ENCODE measurements at regions not wholly inside any gene's neighbourhood (a gene's known extent, or its start where the extent isn't known, plus 50 kb on each side); places are given as distances from the start of the nearest gene placed in this dataset.
"Not testable (repeated sequence)": the region's sequence is repeated elsewhere in the genome, so short reads cannot be mapped to it uniquely, and the experiment has no call there.

- no peak for DNase-seq
These were observed 138.7 kb upstream of the ZC3H12C start for GRCh38 chr11:109954534-109954933.

- no peak for DNase-seq
These were observed 136.9 kb upstream of the ZC3H12C start for GRCh38 chr11:109956124-109956793.

DNA sequence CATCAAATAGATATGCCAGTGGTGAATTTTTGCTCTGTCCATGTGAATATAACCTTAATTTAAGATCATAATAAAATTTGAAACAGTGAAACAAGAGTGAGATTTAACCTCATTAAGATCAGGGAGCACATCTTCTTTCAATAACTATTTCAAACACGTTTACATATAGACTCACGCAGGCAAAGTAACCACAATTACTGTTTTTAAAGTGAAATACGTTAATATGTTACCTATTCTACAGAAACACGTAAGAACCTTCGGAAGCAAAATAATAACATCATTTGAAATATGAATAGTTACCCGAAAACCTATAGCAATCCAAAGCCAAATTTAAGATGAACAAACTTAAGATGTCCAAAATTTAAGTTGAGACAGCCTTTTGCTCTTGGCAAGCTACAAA is 136.2 kb upstream of the ZC3H12C start:
- no peak for DNase-seq

- DNase-seq: no peak
These were observed 135.6 kb upstream of the ZC3H12C start for GRCh38 chr11:109957601-109958000.

- DNase-seq: no peak
These were observed 134.9 kb upstream of the ZC3H12C start for GRCh38 chr11:109958131-109958820.

DNA sequence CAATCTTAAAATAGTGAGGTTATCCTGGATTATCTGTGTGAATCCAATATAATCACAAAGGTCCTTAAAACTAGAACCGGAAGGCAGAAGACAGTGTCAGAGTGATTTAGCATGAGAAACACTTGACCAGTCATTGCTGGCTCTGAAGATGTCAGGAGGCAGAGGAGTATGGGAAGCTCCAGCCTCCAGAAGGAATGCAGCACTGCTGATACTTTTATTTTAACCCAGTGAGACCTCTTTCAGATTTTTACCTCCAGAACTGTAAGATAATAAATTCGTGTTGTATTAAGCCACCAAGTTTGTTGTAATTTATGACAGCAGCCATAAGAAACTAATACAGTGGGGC is 134.4 kb upstream of the ZC3H12C start:
- no peak for DNase-seq

GRCh38 chr11:109960831-109961230 is 132.4 kb upstream of the ZC3H12C start:
- DNase-seq: no peak

GRCh38 chr11:109961261-109961660 is 131.9 kb upstream of the ZC3H12C start:
- no peak for DNase-seq

- DNase-seq: no peak
These were observed 130.1 kb upstream of the ZC3H12C start for GRCh38 chr11:109963101-109963500.

DNA sequence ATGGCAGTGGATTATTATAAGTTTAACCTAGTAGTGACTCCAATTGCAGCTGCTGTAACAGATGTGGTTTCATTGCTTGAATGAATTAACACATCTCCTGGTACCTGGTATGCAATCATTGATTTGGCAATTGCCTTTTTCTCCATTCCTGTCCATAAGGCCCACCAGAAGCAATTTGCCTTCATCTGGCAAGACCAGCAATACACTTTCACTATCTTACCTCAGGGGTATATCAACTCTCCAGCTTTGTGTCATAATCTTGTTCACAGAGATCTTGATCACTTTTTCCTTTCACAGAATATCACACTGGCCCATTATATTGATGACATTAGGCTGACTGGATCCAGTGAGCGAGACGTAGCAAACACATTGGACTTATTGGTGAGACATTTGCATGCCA is 128.7 kb upstream of the ZC3H12C start:
- no peak for DNase-seq

DNA sequence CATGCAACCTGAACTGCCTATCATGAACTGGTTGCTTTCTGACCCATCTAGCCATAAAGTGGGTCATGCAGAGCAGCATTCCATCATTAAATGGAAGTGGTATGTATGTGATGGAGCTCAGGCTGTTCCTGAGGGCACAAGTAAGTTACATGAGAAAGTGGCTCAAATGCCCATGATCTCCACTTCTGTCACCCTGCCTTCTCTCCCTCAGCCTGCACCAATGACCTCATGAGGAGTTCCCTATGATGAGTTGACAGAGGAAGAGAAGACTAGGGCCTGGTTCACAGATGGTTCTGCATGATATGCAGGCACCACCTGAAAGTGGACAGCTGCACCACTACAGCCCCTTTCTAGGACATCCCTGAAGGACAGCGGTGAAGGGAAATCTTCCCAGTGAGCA is 127.7 kb upstream of the ZC3H12C start:
- not testable (repeated sequence) for DNase-seq

DNA sequence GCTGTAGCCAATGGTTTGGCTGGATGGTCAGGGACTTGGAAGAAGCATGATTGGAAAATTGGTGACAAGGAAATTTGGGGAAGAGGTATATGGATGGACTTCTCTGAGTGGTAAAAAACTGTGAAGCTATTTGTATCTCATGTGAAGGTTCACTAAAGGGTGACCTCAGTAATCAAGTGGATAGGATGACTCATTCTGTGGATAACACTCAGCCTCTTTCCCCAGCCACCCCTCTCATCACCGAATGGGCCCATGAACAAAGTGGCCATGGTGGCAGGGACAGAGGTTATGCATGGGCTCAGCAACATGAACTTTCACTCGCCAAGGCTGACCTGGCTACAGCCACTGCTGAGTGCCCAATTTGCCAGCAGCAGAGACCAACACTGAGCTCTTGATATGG is 127.3 kb upstream of the ZC3H12C start:
- not testable (repeated sequence) for DNase-seq

DNA sequence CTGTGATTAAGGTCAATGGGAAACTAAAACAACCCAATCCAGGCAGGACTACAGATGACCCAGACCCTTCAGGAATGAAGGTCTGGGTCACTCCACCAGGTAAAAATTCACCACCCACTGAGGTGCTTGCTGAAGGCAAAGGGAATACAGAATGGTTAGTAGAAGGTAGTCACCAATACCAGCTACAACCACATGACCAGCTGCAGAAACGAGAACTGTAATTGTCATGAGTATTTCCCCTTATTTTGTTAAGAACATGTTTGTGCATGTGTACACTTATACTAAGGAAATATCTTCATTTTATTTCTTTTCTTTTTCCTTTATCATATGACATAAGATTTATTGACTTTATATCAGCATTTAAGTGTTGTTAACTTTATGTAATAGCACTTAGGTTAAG is 126.1 kb upstream of the ZC3H12C start:
- DNase-seq: not testable (repeated sequence)

DNA sequence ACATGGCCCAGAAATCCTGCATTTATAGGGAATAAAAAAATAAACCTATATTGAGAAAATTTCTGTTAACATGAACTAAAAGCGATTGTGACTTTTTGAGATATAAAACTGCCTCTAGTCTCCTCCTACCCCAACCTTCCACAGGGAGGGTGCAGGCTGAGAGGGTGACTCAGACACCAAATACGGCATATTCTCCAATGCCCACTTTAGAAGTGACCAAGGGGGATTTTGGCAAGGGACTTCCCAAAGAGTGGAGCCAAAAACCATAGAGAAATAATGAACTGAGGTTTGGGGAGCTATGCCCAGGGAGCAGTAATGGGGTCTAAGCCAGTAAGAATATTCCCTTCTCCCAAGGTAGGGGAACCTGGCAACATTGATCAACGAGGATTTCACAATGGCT is 124.9 kb upstream of the ZC3H12C start:
- no peak for DNase-seq

- no peak for DNase-seq
These were observed 124.4 kb upstream of the ZC3H12C start for GRCh38 chr11:109968781-109969180.

DNA sequence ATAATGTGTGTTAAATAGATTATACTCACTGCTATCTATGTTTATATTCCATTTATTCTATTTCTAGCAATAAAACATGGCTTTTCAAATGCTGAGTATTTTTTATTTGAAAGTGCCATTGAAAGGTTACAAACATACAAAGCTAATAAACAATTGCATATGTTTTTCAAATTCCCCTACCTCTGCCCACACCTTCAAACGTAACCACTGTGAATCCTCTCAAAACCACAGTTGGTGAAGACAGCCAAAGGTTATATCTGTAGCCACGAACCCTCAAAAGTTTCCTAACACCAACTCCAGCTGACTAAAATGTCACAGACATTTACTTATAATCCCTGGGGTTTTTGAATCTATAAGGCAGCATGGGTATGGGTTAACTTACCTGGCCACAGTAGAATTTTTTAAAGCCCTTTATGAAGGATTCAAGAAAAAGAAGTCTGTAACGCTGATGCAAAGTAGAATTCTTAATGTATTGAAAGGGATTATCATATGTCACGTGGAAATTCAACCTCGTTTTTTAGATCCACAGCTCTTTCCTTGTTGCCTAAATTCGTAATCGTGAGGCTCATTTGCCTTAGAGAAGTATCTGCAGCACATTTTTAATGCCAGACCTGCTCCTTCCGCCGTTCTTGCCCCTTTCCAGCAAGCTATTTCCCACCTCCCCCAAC is 122.5 kb upstream of the ZC3H12C start:
- no peak for DNase-seq

GRCh38 chr11:109971184-109971523 is 122.0 kb upstream of the ZC3H12C start:
- DNase-seq: no peak

GRCh38 chr11:109972181-109972715 is 120.9 kb upstream of the ZC3H12C start:
- DNase-seq: no peak

DNA sequence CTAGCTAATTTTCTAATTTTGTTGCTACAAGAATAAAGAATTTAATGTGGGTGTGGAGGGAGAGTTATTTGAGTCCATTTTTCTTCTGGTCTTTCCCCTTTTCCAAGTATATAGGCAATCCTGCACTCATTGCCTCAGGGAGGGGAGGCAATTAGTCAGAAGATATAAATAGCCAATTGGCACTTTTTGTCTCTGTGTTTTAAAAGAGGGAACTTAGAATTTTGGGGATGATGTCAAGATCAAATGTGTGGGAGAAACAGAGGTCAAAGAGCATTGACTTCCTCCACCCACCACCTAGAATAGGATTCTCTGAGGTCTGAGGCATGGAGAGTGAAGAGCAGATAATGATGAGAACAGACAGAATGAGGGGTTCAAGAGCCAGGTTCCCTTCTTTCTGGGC is 120.3 kb upstream of the ZC3H12C start:
- no peak for DNase-seq

GRCh38 chr11:109973486-109973885 is 119.7 kb upstream of the ZC3H12C start:
- DNase-seq: no peak

DNA sequence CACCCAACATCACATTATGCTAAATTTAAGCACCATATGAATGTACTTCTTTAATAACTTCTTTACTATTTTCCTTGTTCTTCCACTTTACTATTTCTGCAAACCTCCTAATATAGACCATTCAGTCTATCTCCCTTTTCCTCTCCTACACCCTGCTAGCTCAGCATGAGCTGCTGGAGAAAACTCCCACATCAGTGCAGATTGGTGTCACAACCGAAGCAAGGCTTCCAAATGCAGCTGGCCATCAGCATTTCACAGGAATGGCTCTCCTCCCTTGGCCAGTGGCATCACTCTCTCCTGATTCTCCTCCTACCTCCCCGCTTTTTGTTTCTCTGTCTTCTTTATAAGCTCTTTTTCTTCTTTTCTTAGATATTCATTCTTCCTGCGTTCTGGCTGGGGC is 118.7 kb upstream of the ZC3H12C start:
- DNase-seq: no peak

DNA sequence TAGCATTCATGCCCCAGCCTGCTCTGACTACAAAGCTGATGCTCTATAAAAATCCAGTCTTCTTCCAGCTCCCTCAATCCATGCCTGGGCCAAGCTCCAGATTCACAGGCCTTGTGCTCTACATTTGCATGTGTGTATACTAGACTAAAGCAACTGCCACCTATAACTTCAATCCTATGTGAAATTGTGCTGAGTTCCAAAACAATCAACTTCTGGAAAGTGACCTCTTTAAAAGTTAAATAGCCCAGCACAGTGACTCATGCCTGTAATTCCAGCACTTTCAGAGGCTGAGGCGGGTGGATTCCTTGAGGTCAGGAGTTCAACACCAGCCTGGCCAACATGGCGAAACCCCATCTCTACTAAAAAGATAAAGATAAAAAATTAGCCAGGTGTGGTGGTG is 114.3 kb upstream of the ZC3H12C start:
- no peak for DNase-seq

DNA sequence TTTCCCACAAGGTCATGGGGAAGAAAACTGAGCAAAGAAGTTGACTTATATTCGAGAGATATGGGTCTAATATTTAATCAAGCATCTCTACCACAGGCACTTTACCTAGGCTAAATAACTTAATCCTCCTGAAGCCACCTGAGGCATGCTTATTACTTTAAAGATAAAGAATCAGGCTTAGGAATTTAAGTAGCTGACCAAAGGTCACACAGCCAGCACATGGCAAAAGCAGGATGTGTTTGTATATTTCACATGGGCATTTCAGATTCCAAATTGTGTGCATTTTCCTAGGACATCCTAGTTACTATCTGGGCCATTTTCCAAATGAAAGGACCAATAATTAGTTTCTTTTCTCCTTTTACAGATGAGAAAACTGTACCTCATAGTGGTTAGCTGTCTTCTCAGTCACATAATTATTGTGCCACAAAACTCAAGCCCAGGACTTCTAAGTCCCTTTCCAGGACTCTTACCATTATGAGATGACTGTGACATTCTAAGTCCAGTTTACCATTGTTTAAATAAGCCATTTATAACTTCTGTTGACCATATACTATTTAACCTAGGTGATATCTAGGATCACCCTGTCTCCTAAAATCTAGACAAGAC is 112.1 kb upstream of the ZC3H12C start:
- DNase-seq: no peak

GRCh38 chr11:109983358-109983757 is 109.8 kb upstream of the ZC3H12C start:
- no peak for DNase-seq
